Fibroblast of the aortic adventitia (primary cell): ENCODE measurements at regions not wholly inside any gene's neighbourhood (a gene's known extent, or its start where the extent isn't known, plus 50 kb on each side); places are given as distances from the start of the nearest gene placed in this dataset.
"Not testable (repeated sequence)": the region's sequence is repeated elsewhere in the genome, so short reads cannot be mapped to it uniquely, and the experiment has no call there.

Source experiments
- DNase-seq: peaks from one replicate; pipeline ENCODE4 v3.0.0-alpha.2; 2010; ENCODE audit warnings: low read depth
- H3K4me3 ChIP-seq: 2 replicates; pipeline ENCODE4 v1.5.1; 2011; ENCODE audit warnings: low read depth, mild to moderate bottlenecking, control low read depth, low read length, moderate library complexity
- TF ChIP-seq, protein P1 (sequence below): IDR thresholded peaks from 2 replicates; pipeline ENCODE4 v1.5.1; 2011; ENCODE audit warnings: mild to moderate bottlenecking, low read length, control low read depth, inconsistent platforms; ENCODE audit not compliant: insufficient read depth

DNA sequence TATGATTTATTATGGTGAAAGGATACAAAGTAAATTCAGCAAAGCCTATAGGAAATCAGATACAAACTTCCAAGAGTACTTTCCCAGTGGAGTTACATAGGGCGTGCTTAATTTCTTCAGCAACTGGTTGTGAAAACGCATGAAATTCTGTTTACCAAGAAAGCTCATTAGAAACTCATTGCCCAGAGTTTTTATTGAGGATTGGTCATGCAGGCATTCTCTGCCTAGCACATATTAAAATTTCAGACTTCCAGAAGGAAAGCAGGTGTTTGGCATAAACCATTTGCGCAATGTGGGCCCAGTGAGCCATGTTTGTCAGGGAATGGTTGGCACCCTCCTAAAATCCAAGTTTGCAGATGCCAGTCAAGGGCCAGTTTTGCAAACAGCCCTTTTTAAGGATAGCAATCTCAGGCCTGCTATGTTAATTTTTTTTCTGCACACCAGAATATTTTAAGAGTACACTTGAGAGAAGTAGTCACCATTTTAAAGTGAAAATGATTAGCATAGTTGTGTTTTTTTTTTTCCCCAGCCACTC, 311.1 kb upstream of the CHD1 start:
- TF ChIP-seq, protein P1, sequence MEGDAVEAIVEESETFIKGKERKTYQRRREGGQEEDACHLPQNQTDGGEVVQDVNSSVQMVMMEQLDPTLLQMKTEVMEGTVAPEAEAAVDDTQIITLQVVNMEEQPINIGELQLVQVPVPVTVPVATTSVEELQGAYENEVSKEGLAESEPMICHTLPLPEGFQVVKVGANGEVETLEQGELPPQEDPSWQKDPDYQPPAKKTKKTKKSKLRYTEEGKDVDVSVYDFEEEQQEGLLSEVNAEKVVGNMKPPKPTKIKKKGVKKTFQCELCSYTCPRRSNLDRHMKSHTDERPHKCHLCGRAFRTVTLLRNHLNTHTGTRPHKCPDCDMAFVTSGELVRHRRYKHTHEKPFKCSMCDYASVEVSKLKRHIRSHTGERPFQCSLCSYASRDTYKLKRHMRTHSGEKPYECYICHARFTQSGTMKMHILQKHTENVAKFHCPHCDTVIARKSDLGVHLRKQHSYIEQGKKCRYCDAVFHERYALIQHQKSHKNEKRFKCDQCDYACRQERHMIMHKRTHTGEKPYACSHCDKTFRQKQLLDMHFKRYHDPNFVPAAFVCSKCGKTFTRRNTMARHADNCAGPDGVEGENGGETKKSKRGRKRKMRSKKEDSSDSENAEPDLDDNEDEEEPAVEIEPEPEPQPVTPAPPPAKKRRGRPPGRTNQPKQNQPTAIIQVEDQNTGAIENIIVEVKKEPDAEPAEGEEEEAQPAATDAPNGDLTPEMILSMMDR = no peak
- no peak overlapping the region for H3K4me3 ChIP-seq
- DNase-seq = no peak

DNA sequence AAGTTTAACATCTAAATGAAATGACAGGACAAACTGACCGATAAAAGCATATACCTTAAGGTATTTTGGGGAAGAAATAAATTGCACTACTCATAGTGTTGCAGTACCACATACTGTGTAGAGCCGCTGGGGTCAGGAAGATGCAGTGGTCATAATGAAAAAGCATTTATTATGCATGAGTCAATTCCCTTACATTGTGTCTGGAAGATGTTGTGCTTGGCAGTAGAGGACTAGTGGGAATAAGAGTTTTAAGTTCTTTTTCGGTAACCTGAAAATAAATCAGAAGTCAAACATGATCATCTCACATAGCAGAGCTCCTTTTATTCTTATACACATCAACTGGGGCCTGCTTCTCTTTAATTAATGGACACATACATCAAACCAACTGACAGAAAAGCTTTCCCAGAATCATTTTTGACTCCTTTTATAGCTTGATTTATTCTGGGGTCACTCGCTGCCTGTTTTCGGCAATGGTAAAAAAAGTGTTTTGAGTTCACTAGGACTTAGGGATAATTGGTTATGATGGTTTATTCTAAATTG, 262.5 kb upstream of the CHD1 start:
- DNase-seq = peak; percentile 1
- TF ChIP-seq, protein P1 = no peak

DNA sequence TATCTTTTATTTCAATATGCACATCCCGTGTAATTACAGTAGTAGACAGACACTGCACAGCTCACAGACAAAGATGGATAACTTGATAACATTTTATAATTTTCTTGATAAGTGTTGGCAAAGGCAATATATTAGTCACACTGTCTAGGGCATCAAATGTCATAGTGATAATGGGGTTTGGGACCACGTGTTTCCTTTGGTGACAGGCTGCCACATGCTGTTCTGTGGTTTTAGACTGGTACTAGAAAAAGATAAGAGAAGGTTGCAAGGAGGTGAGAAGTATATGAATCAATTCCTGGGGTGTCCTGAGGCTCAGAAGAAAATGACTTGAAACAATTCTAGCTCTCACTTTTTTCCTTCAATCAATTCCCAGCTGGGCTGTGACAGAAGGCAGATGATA, 258.8 kb upstream of the CHD1 start:
- no peak for DNase-seq
- TF ChIP-seq, protein P1 = no peak
- H3K4me3 ChIP-seq = no peak overlapping the region

More for the DNA sequence above, 262.5 kb upstream of the CHD1 start:
- no peak overlapping the region for H3K4me3 ChIP-seq

GRCh38 chr5:99179206-99179605, 250.4 kb upstream of the CHD1 start:
- no peak overlapping the region for H3K4me3 ChIP-seq
- no peak for DNase-seq
- TF ChIP-seq, protein P1 = no peak

- TF ChIP-seq, protein P1 = no peak
- no peak for DNase-seq
- H3K4me3 ChIP-seq = no peak overlapping the region
Observed at GRCh38 chr5:99177796-99178195, 249.0 kb upstream of the CHD1 start.

- no peak overlapping the region for H3K4me3 ChIP-seq
- TF ChIP-seq, protein P1 = no peak
- no peak for DNase-seq
Observed at GRCh38 chr5:99176186-99176585, 247.4 kb upstream of the CHD1 start.

GRCh38 chr5:99169309-99169708, 240.5 kb upstream of the CHD1 start:
- H3K4me3 ChIP-seq = no peak overlapping the region
- TF ChIP-seq, protein P1 = no peak
- peak; percentile 1 for DNase-seq

DNA sequence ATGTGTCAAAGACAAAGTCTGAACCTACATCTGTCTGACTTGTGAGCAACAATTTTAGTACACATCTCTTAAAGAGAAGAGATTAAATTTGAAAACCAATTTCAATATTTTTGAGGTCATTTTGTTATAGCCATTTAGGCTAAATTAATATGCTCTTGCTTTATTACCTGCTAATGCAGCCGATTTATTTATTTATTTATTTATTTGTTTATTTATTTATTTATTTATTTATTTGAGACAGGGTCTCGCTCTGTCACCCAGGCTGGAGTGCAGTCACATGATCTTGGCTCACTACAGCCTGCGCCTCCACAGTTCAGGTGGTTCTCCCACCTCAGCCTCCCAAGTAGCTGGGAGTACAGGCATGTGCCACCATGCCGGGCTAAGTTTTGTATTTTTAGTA, 232.7 kb upstream of the CHD1 start:
- not testable (repeated sequence) for H3K4me3 ChIP-seq, DNase-seq
